HG03103 (cell line): ENCODE measurements at regions not wholly inside any gene's neighbourhood (a gene's known extent, or its start where the extent isn't known, plus 50 kb on each side); places are given as distances from the start of the nearest gene placed in this dataset.

ENCODE experiments used
- ATAC-seq: cut with Tn5 transposase; IDR thresholded peaks from one replicate; pipeline ENCODE4 v1.9.1; 2021; ENCODE audit warnings: low read depth; ENCODE audit not compliant: unreplicated experiment

- no peak for ATAC-seq
These were observed 140.5 kb downstream of the ZBTB18 start for GRCh38 chr1:244191581-244191980.

- ATAC-seq = no peak
These were observed 141.2 kb downstream of the ZBTB18 start for GRCh38 chr1:244192325-244192724.

DNA sequence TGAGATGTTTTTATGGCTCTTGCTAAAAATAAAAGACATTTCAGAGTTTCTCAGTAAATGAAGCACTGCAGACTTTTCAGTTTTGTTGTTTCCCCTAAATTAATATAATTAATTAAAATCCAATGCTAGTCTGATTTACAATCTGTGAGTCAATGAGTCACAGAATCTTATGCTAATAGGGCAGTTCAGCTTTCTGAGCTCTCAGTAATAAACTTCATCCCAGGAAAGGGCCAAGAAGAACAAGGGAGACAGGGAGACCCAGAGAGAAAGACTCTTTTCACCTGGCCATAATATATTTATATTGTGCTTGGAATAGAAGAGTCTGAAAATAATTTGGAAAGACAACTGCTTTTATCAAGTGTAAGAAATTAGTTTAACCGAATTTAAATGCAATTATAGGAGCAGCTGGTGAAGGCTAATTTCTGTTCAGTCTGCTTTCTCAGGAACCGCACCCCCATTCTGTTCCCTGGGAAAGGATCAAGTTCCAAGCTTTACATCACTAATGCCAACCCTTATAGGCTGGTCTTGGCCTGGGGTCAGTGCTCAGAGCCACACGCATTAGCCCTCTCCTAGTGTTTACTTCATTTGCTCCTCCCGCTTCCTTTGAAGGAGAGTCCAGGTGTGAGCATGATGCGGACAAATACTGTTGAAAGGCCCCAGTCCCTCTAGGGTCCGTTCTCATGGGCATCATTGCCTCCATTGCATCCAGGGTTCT lies 145.6 kb downstream of the ZBTB18 start:
- no peak for ATAC-seq

GRCh38 chr1:244197851-244198375 lies 146.8 kb downstream of the ZBTB18 start:
- ATAC-seq = no peak

DNA sequence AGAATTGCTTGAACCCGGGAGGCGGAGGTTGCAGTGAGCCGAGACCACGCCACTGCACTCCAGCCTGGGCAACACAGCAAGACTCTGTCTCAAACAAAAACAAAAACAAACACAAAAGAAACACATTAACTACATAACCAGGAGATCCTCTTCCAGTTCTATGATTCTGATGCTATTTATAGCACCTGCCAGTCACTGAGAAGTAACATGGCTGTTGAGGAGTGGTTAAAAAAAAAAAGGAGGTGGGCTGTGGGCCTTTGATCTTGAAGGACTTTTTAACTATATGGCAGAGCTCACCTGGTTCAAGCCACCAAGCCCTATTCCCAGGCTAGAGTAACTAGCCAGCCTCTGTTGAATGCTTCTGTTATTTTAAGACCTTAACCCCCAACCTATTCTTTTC lies 148.8 kb downstream of the ZBTB18 start:
- ATAC-seq = no peak

DNA sequence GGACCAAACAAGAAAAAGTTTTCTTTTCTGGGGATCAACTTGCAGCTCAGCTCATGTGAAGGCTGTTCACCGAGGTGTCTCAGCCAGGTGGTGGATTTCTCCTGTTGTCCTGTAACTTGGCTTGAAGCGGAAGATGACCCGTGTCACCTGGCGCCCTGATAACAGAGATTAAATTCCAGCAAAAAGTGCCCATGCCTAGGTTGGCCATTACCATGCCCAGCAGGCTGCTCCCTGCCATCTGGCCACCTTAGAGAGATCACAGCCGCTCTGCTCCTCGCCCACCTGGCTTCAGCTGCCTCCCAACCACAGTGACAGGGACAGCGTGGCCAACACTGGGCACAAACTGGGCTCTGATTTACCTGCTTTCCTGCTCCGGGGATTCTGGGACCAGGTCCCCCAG lies 149.5 kb downstream of the ZBTB18 start:
- no peak for ATAC-seq

DNA sequence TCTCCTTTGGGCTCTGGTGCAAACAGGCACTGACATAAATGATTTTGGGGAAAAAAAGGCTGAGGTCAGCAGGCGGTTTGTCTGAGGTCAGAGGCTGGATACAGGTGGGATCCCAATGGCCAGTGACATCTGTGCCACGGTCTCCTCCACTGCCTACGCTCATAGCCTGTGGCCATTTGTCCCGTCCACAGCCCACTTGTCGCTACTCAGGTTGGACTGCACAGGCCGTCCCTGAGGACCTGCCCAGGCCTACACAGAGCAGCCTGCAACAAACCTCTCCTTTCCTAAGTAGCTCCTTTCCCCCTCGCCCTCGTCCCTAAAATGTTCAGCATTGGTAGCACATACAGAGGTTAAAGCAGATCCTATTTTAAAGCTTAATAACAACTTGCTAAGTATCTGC lies 150.7 kb downstream of the ZBTB18 start:
- ATAC-seq = no peak

DNA sequence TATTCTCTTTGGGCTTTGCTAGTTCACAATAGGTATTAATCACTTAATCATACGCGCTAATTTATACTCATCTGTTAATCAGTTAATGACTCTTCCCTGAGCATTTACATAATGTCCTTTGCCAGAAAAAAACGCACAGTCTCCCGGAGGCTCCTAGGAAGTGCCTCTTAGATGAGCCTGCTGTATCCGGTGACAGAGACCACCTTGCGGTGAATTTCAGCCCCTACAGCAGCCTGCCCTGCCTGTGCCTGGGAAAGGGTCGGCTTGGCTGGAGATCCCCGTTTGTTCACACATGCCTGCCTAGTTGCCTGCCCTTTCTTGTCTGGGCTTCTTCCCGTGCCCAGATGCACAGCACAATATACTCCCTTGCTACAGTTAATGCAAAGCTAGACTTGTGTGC lies 152.9 kb downstream of the ZBTB18 start:
- no peak for ATAC-seq

GRCh38 chr1:244205171-244205570 lies 154.1 kb downstream of the ZBTB18 start:
- no peak for ATAC-seq

GRCh38 chr1:244205906-244206305 lies 154.8 kb downstream of the ZBTB18 start:
- ATAC-seq = no peak

- no peak for ATAC-seq
These were observed 156.2 kb downstream of the ZBTB18 start for GRCh38 chr1:244207042-244207934.

GRCh38 chr1:244207935-244208244 lies 156.8 kb downstream of the ZBTB18 start:
- ATAC-seq = no peak

DNA sequence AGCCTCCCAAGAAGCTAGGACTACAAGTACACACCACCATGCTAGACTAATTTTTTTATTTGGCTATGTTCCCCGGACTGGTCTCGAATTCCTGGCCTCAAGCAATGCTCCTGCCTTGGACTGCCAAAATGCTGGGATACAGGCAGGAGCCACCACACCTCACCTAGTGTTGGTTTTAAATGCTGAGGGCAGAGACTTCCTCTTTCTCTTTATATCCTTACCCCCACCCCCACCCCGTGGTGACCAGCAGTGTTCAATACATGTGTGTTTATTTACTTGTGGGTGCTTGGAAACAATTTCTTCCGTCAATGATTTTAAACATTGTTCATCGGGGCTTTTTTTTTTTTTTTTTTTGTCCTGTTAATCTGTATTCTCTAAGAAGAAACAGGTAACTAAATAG lies 158.9 kb downstream of the ZBTB18 start:
- no peak for ATAC-seq

- no peak for ATAC-seq
These were observed 159.9 kb downstream of the ZBTB18 start for GRCh38 chr1:244210884-244211558.

DNA sequence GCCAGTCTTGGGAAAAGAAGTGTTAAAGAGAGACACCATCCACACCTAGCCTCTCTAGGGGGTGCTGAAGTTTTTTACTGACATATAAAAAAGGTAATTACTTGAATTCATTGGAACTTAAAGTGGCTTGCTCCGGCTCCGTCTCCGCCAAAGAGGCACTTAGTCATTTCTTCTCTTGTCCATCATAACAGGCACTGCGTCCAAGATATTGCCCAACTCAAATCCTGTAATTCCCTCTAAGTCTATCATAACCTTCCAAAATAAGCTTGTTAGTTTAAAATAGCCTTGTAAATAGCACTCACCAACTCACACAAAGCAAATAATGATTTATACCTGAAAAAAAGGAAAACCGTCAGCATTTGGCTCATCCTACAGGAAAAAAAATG lies 160.5 kb downstream of the ZBTB18 start:
- ATAC-seq = no peak

DNA sequence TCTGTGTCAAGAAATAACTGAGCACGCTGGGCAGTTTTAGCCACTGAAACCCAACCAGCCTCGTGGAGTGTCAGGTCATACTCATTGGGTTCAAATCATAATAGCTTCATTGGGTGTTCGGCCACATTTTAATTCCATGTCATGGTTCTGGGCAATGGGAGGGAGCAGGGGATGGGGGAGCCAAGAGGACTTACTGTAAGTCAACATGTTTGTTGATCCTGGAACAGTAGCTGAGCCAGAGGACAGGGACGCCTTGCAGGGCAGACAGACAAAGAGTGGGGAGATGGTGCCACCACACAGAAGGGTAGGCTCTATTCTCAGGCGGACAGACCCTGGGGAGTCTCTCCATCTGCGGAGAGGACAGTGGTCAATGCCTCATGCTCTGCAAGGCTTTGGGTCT lies 161.1 kb downstream of the ZBTB18 start:
- ATAC-seq = no peak

DNA sequence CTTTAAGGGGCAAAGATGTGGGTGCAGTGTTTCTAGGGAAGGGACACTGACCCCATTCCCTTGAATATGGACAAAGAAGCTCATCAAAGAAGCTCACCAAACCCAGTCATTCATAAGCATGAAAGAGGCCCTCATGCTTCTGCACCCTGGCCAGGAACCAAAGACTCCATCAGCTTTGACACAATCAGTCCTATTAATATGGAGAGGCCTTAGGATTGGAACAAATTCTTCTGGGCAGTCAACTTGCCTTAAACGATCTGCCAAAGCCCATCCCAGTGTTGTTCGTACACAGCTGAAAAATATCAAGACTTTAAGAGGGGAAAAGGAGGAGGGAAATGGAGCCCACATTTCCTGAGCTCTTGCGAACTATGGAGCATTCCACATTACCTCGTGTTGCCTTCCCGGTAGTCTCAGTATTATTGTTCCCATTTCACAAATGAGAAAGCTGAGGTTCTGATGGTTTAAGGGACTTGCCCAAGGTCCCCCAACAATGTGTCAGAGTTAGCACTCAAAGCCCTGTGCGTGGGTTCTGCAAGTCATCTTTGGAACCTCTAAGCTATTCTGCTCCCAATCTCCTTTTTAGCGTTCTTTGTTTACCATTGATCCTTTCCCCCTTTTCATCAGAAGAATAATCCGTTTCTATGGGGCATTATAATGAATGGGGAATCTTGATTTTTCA lies 161.9 kb downstream of the ZBTB18 start:
- ATAC-seq = no peak

GRCh38 chr1:244214009-244214967 lies 163.2 kb downstream of the ZBTB18 start:
- ATAC-seq = no peak

DNA sequence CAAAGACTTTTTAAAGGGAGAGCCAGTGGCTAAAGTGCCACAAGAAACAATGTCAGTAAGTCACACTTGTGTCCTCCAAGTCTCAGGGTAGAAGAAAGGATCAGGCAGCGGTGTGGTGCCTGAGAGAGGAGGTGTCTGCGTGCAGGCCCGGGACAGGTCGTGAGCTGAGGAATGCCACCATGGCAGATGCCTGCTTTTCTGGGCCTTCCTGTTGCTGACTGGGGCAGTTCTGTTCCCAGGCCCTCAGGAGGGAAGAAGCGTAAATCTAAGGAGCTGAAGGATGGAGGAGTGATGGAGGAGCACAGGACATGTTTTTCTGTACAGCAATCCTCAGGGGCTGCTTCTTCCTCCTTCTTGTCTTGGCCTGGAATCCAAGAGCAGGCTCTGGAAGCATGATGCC lies 165.8 kb downstream of the ZBTB18 start:
- no peak for ATAC-seq

- ATAC-seq = no peak
These were observed 166.6 kb downstream of the ZBTB18 start for GRCh38 chr1:244217711-244218110.
